Thymus (tissue), 11 donors: ENCODE measurements at regions not wholly inside any gene's neighbourhood (a gene's known extent, or its start where the extent isn't known, plus 50 kb on each side); places are given as distances from the start of the nearest gene placed in this dataset.

Experiments
- DNase-seq, 9 donors: peaks; one replicate each; pipeline ENCODE4 v3.0.0-alpha.2; 2013; ENCODE audit warnings: low spot score in 9 of 9, low read depth in 6 of 9, missing footprints in 1 of 9
- H3K27ac ChIP-seq, 2 donors: one replicate each; pipeline ENCODE4 v1.5.1; 2013; ENCODE audit warnings: control low read depth in 1 of 2, low read depth in 1 of 2, low read length in 1 of 2, mild to moderate bottlenecking in 1 of 2, moderate library complexity in 1 of 2
- H3K27me3 ChIP-seq, 2 donors: one replicate each; pipeline ENCODE4 v1.5.1; 2013; ENCODE audit warnings: low read length in 1 of 2; ENCODE audit not compliant: control insufficient read depth in 2 of 2, insufficient read depth in 1 of 2
- H3K36me3 ChIP-seq, 2 donors: one replicate each; pipeline ENCODE4 v1.5.1; 2013; ENCODE audit warnings: low read length in 1 of 2, mild to moderate bottlenecking in 1 of 2, moderate library complexity in 1 of 2; ENCODE audit not compliant: control insufficient read depth in 2 of 2, insufficient read depth in 2 of 2
- H3K4me1 ChIP-seq, 2 donors: one replicate each; pipeline ENCODE4 v1.5.1; 2013; ENCODE audit warnings: low read length in 2 of 2; ENCODE audit not compliant: control insufficient read depth in 2 of 2, insufficient read depth in 2 of 2
- H3K4me3 ChIP-seq, 2 donors: one replicate each; pipeline ENCODE4 v1.5.1; 2013; ENCODE audit warnings: low read length in 2 of 2, control low read depth in 1 of 2, mild to moderate bottlenecking in 1 of 2
- H3K9me3 ChIP-seq, 2 donors: one replicate each; pipeline ENCODE4 v1.5.1; 2013; ENCODE audit warnings: low read length in 1 of 2, mild to moderate bottlenecking in 1 of 2; ENCODE audit not compliant: control insufficient read depth in 2 of 2, insufficient read depth in 1 of 2
- WGBS: extraction: QIAGEN DNeasy Blood & Tissue Kit; methylation state at CpG from one replicate; pipeline ENCODE4 v1.1.7; 2013; 5-methylcytosine and 5-hydroxymethylcytosine counted together
- donor health status: healthy.

DNA sequence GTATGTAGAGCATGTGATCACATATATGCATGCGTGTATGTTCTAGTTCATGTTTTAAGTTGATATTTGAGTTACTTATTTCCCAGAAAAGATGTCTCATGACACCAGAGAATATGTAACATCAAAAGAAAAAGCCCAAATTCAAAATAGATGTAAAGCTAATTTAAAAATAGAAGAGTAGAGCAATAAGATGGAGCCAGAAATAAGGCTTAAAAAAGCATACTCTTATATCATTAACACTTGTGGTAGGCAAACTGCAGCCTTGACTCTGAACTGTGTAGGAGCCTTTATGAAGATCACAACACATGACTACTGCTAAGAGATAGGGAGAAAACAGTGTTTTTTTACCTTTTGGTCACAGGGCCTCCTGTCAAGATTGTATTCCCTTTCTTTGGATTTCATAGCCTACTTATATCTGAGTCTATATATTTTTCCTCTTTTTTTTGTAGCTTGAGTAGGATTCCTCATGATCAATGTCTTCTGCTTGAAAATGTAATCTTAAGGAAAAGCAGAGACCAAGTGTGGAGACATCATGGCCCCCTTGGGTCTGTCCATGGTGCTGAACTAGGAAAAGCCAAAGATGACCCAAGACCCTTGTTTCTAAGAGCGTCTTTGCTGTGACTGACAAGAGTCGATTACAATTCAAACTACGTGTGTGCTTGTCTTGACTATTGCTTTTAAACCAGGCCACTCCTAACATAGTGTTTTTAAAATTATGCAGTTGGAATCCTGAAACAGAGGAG, 390.4 kb downstream of the SHISA9 start:
- H3K36me3 ChIP-seq = no peaks in the 10 kb centered on the region
- 92% methylated on average over 4 of the region's 4 CpGs for WGBS
- no peak for DNase-seq
- H3K4me3 ChIP-seq = no peak overlapping the region
- H3K9me3 ChIP-seq = peaks cover 0 to 3% of the 10 kb centered on the region in 2 donors
- no peaks in the 10 kb centered on the region for H3K4me1 ChIP-seq
- H3K27me3 ChIP-seq = no peaks in the 10 kb centered on the region
- H3K27ac ChIP-seq = no peak overlapping the region

GRCh38 chr16:13296206-13296605, 394.8 kb downstream of the SHISA9 start:
- H3K27me3 ChIP-seq = no peaks in the 10 kb centered on the region
- 96% methylated on average over 4 of the region's 4 CpGs for WGBS
- peaks cover 0 to 3% of the 10 kb centered on the region in 2 donors for H3K9me3 ChIP-seq
- no peak overlapping the region for H3K4me3 ChIP-seq
- H3K36me3 ChIP-seq = no peaks in the 10 kb centered on the region
- H3K27ac ChIP-seq = no peak overlapping the region
- no peak for DNase-seq
- H3K4me1 ChIP-seq = no peaks in the 10 kb centered on the region

- 87% methylated on average over 5 of the region's 5 CpGs for WGBS
Observed at GRCh38 chr16:13298666-13299065, 397.3 kb downstream of the SHISA9 start.

DNA sequence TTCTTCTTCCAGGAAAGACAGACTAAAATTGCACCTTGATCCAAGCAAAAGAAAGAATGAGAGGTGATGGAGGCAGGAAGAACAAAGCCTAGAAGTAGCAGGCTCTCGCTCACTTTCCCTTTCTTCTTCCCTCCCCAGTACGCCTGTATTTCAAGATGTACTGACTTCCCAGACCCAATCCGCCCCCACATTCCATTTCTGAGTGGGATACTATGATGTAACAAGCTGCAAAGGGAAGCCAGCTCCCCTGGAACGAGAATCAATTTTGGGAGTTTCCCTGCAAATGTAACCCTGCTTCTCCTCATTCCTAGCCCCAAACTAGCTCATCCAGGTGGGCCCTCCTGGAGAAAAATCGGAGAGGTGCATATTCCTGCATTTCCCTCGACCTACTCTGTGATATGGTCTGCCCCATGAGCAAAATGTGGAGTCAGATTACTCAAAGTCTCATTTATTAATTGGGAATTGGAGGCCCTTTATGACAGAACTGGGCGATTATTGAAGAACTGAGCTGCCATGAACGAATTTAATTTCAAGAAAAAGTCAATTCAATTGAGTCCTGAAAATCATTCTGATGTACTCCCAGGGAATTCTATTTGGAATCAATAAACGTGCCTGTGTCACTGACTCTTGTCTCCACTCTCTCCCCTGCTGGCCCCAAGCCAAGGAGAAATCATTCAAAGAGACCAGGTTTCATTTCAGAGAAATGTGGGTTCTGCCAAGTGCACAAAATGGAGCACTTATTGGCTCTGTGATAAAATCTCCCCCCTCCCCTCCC, 398.9 kb downstream of the SHISA9 start:
- no peak overlapping the region for H3K27ac ChIP-seq
- H3K4me3 ChIP-seq = no peak overlapping the region
- no peak for DNase-seq
- H3K4me1 ChIP-seq = no peaks in the 10 kb centered on the region
- H3K36me3 ChIP-seq = no peaks in the 10 kb centered on the region
- peaks cover 0 to 2% of the 10 kb centered on the region in 2 donors for H3K9me3 ChIP-seq
- no peaks in the 10 kb centered on the region for H3K27me3 ChIP-seq
- 80% methylated on average over 9 of the region's 9 CpGs for WGBS

More at GRCh38 chr16:13298666-13299065, 397.3 kb downstream of the SHISA9 start:
- H3K4me3 ChIP-seq = no peak overlapping the region
- no peaks in the 10 kb centered on the region for H3K4me1 ChIP-seq
- no peak overlapping the region for H3K27ac ChIP-seq
- H3K27me3 ChIP-seq = no peaks in the 10 kb centered on the region
- no peak for DNase-seq
- no peaks in the 10 kb centered on the region for H3K36me3 ChIP-seq
- peaks cover 0 to 3% of the 10 kb centered on the region in 2 donors for H3K9me3 ChIP-seq

- WGBS = 91% methylated on average over 8 of the region's 8 CpGs
Observed at GRCh38 chr16:13305019-13305755, 403.8 kb downstream of the SHISA9 start.

DNA sequence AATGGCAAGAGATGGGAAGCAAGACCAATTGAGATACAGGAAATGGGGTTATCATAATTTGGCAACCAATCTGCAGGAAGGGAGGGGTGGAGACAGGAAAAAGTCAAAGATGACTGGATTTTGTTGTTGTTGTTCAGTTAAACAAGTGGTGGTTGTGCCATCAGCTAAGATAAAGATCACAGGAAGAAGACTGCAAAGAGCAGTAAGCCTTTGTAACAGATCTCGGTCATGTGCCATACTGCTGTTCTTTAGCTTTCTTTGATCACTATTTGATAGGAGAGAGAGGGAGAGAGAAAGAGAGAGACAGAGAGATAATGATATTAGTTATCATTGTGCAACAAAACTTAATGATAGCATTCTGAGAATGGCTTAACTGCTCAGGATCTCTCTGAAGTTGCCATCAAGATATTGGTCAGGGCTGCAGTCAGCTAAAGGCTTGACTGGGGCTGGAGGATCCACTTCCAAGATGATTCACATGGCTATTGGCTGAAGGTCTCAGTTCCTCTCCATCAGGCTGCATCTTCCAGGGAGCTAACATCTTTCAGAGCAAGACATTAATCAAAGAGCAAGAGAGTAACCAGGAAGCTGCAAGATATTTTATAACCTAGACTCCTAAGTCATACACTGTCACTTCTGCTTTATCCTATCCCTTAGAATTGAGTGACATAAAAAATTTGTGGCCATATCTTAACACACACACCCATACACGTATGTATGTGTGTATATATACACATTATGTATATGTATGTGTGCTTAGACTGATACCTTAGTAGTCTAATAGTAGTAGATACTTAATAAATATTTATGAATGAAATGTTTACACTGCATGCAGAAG, 405.0 kb downstream of the SHISA9 start:
- WGBS = 34% methylated on average over 2 of the region's 2 CpGs

More at GRCh38 chr16:13305019-13305755, 403.8 kb downstream of the SHISA9 start:
- no peaks in the 10 kb centered on the region for H3K36me3 ChIP-seq
- H3K9me3 ChIP-seq = no peaks in the 10 kb centered on the region
- H3K4me1 ChIP-seq = peaks cover 0 to 6% of the 10 kb centered on the region in 2 donors
- no peak overlapping the region for H3K27ac ChIP-seq
- no peaks in the 10 kb centered on the region for H3K27me3 ChIP-seq
- no peak for DNase-seq
- H3K4me3 ChIP-seq = no peak overlapping the region

DNA sequence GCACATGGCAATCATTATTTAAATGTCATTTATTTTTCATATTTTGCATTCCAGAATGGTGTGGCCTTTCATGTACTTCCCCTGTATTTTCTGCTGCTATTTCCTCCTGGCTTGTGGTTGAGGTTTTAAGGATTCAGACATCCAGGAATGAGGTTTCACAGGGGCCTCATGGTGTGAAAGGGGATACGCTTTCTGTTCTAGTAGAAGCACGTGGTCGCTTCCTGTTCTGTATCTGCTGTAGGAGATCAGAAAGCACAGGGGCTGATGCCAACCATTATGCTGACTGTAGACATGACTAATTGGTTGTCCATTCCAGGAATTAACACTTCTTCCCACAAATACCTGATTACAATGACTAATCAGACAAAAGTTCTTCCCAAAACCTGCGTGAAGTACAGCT, 405.9 kb downstream of the SHISA9 start:
- DNase-seq = peak in 1 of 9 donors; percentile 7
- no peaks in the 10 kb centered on the region for H3K27me3 ChIP-seq
- WGBS = 18% methylated on average over 4 of the region's 4 CpGs
- H3K27ac ChIP-seq = no peak overlapping the region
- no peaks in the 10 kb centered on the region for H3K9me3 ChIP-seq
- H3K4me1 ChIP-seq = peaks cover 0 to 6% of the 10 kb centered on the region in 2 donors
- H3K36me3 ChIP-seq = no peaks in the 10 kb centered on the region
- no peak overlapping the region for H3K4me3 ChIP-seq

More for the DNA sequence above, 405.0 kb downstream of the SHISA9 start:
- H3K4me3 ChIP-seq = no peak overlapping the region
- H3K27me3 ChIP-seq = no peaks in the 10 kb centered on the region
- H3K27ac ChIP-seq = no peak overlapping the region
- peaks cover 0 to 6% of the 10 kb centered on the region in 2 donors for H3K4me1 ChIP-seq
- H3K36me3 ChIP-seq = no peaks in the 10 kb centered on the region
- peak in 4 of 9 donors; percentile 2 to 9 (median 4) for DNase-seq
- H3K9me3 ChIP-seq = no peaks in the 10 kb centered on the region

DNA sequence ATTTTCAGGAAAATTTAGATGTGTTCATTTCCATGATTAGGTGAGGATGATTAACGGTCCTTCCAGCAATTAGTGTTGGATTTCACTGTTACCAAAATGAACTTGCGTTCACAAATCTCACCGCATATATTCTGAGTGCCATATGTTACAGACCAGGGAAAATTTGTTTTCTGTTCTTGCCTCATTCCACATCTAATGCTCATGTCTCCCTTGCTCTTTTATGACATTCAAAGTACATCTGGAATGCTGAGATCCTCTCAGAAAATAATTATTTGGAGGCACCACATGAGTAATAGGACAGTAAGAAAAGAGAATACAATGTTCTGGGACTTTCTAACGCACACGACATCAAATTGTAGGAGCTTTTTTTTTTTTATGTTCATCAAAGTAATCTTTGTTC, 406.5 kb downstream of the SHISA9 start:
- no peak overlapping the region for H3K4me3 ChIP-seq
- no peak overlapping the region for H3K27ac ChIP-seq
- no peak for DNase-seq
- no peaks in the 10 kb centered on the region for H3K36me3 ChIP-seq
- 97% methylated on average over 5 of the region's 5 CpGs for WGBS
- H3K9me3 ChIP-seq = no peaks in the 10 kb centered on the region
- H3K4me1 ChIP-seq = peaks cover 0 to 6% of the 10 kb centered on the region in 2 donors
- H3K27me3 ChIP-seq = no peaks in the 10 kb centered on the region
